ENCODE measurements at regions not wholly inside any gene's neighbourhood (a gene's known extent, or its start where the extent isn't known, plus 50 kb on each side); places are given as distances from the start of the nearest gene placed in this dataset.

GRCh38 chr1:244945109-244945671, 80.8 kb upstream of the HNRNPU start:
- no peak for DNase-seq (ENCODE audit: low read depth in 2 of 2)

GRCh38 chr1:244941121-244941520, 76.8 kb upstream of the HNRNPU start:
- DNase-seq (ENCODE audit: low read depth in 2 of 2): no peak

DNA sequence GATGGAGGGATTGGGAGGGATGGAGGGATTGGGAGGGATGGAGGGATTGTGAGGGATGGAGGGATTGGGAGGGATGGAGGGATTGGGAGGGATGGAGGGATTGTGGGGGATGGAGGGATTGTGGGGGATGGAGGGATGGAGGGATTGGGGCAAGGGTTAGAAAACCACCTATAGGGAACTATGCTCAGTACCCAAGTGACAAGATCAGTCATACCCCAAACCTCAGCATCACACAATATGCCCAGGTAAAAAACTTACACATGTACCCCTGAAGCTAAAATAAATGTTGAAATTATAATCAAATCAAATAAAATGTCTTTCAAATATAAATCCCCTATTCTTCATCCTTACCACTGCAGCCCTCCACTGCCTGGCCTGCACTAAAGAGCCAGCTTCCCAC, 72.8 kb upstream of the HNRNPU start:
- DNase-seq (ENCODE audit: low read depth in 2 of 2): no peak

GRCh38 chr1:244920911-244921761, 56.8 kb upstream of the HNRNPU start:
- DNase-seq (ENCODE audit: low read depth in 2 of 2): no peak

- no peak for DNase-seq (ENCODE audit: low read depth in 2 of 2)
Measured at GRCh38 chr1:244919320-244920282, 55.3 kb upstream of the HNRNPU start.

GRCh38 chr1:244918421-244919319, 54.3 kb upstream of the HNRNPU start:
- DNase-seq (ENCODE audit: low read depth in 2 of 2): peak; percentile 59 to 64

DNA sequence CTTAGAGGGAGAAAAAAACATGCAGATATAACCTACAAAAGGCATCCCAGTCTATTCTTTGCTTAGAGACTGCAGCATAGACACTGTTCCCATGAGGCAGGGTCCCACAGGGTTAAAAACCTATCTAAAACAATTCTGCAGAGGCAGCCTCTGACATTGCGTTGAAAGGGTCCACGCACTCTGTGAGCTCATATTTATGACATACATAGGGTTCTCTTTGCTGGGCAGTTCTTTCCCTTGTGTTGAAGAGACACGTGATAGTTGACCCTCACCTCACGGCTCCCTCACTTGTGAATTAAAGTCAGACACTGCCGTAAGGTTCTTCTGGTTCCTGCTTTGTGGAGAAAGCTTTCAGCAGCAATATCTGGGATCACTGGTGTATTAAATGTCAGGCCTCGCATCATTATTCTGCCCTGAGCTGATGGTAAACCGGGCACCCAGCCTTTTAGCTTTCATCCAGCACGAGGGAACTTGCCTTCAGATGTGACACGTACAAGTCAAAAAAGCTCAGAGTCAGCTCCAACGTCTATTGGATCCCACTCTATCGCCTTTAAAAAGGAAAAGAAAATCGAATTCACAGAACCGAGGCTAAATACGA, 52.8 kb upstream of the HNRNPU start:
- DNase-seq (ENCODE audit: low read depth in 2 of 2): no peak

DNA sequence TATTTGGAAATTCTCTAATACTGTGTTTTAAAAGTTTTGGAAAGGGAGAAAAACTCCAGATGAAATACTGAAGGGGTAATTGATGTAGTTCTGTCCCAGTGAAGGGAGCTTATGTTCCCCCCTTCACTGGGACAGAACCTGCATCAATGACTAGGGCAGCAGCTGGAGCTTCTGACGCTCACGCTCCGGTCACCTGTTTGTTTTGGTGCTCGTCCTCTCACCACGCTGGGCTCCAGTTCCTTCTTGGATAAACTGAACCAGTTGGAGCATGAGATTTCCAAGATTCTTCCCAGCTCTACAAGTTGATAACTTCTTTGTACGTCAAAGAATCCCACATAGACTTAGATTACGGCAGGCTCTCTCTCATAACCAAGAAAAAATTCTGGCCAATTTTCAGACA, 51.4 kb upstream of the HNRNPU start:
- no peak for DNase-seq (ENCODE audit: low read depth in 2 of 2)

- no peak for DNase-seq (ENCODE audit: low read depth in 2 of 2)
Measured at GRCh38 chr1:244914761-244915160, 50.4 kb upstream of the HNRNPU start.

All from stimulated activated CD8-positive, alpha-beta memory T cell treated with anti-CD3 and anti-CD28 coated beads, Interleukin-15, amount 100 ng/mL, for 4 hours (primary cell).